ENCODE measurements at regions not wholly inside any gene's neighbourhood (a gene's known extent, or its start where the extent isn't known, plus 50 kb on each side); places are given as distances from the start of the nearest gene placed in this dataset.

DNA sequence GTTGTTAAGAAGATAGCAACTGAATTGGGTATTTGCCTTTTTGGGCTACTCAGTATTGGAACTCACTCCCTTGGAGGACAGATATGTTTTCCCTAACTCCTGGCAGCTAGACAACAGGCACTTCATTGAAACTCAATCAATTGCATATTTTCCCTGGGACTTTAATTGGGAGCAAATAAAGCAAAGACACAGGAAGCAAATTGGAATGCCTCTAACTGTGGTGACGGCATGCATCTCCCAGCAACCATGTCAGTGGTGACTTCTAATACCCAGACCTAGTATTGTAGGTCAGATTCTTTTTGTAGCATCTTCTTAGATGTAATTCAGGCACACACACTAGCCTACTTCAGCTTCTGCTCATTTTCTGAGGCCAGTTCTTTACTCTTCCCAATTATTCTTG lies 164.2 kb upstream of the SETBP1 start:
- no peak for TF ChIP-seq EZH2phosphoT487 (IDR thresholded peaks at IDR 0.05)
- TF ChIP-seq, protein P1, sequence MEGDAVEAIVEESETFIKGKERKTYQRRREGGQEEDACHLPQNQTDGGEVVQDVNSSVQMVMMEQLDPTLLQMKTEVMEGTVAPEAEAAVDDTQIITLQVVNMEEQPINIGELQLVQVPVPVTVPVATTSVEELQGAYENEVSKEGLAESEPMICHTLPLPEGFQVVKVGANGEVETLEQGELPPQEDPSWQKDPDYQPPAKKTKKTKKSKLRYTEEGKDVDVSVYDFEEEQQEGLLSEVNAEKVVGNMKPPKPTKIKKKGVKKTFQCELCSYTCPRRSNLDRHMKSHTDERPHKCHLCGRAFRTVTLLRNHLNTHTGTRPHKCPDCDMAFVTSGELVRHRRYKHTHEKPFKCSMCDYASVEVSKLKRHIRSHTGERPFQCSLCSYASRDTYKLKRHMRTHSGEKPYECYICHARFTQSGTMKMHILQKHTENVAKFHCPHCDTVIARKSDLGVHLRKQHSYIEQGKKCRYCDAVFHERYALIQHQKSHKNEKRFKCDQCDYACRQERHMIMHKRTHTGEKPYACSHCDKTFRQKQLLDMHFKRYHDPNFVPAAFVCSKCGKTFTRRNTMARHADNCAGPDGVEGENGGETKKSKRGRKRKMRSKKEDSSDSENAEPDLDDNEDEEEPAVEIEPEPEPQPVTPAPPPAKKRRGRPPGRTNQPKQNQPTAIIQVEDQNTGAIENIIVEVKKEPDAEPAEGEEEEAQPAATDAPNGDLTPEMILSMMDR (IDR thresholded peaks at IDR 0.05) = no peak

Data from neural progenitor cell (in vitro differentiated cells).